SJCRH30 (cell line): ENCODE measurements at regions not wholly inside any gene's neighbourhood (a gene's known extent, or its start where the extent isn't known, plus 50 kb on each side); places are given as distances from the start of the nearest gene placed in this dataset.
"Not testable (repeated sequence)": the region's sequence is repeated elsewhere in the genome, so short reads cannot be mapped to it uniquely, and the experiment has no call there.

Experiments used
- DNase-seq, 2 experiments: peaks; one replicate each; pipeline ENCODE4 v3.0.0-alpha.2; 2015 to 2020
- H3K27ac ChIP-seq: fragments of 250-450 bp; sonication (Bioruptor Pico); 2 replicates; pipeline ENCODE4 v1.5.1; 2020; ENCODE audit warnings: mild to moderate bottlenecking, moderate library complexity
- H3K27me3 ChIP-seq: fragments of 250-450 bp; sonication (Bioruptor Pico); 2 replicates; pipeline ENCODE4 v1.5.1; 2020; ENCODE audit warnings: mild to moderate bottlenecking, moderate library complexity
- H3K36me3 ChIP-seq: fragments of 250-450 bp; sonication (Bioruptor Pico); 2 replicates; pipeline ENCODE4 v1.5.1; 2020; ENCODE audit warnings: mild to moderate bottlenecking, moderate library complexity
- H3K4me1 ChIP-seq: fragments of 250-450 bp; sonication (Bioruptor Pico); 2 replicates; pipeline ENCODE4 v1.5.1; 2020; ENCODE audit warnings: mild to moderate bottlenecking, moderate library complexity
- H3K4me3 ChIP-seq: fragments of 250-450 bp; sonication (Bioruptor Pico); 2 replicates; pipeline ENCODE4 v1.5.1; 2020; ENCODE audit warnings: mild to moderate bottlenecking, moderate library complexity
- H3K9me3 ChIP-seq: fragments of 250-450 bp; sonication (Bioruptor Pico); replicated peaks from 2 replicates; pipeline ENCODE4 v1.5.1; 2020; ENCODE audit warnings: mild to moderate bottlenecking, moderate library complexity

DNA sequence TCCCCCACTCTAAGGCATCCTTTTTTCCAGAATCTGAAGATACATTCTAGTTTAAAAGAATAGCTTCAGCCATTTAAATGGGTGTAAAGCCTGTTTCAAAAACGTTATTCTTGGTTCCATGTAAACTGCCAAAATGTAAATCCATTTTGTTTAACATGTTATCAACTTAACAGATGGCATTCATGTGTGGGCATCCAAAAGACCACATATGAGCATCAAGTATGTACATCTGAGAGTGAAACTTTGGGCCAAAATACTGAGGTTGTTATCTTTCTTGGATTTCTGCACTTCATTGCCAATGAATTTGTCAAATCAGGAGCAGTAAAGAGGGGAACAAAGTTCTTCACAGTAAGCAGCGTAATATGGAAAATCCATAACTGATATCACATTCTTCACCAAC lies 395.4 kb downstream of the ZNF804A start:
- no peaks in the 10 kb centered on the region for H3K9me3 ChIP-seq

DNA sequence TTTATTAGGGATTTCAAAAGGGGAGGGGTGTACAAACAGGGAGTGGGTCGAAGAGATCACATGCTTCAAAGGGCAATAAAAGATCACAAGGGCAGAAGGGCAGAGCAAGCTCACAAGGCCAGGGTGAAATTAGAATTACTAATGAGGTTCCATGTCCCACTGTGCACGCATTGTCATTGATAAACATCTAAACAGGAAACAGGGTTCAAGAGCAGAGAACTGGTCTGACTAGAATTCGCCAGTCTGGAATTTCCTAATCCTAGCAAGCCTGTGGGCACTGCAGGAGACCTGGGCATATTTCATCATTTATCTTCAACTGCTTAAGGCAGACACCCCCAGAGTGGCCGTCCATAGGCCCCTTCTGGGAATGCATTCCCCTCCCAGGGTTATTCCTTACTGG lies 408.2 kb downstream of the ZNF804A start:
- H3K9me3 ChIP-seq: no peaks in the 10 kb centered on the region
- DNase-seq: no peak
- no peaks in the 10 kb centered on the region for H3K36me3 ChIP-seq
- H3K27ac ChIP-seq: no peak overlapping the region
- H3K27me3 ChIP-seq: no peaks in the 10 kb centered on the region
- no peaks in the 10 kb centered on the region for H3K4me1 ChIP-seq
- no peak overlapping the region for H3K4me3 ChIP-seq

More for the DNA sequence above, 395.4 kb downstream of the ZNF804A start:
- Histone ChIP-seq H3K36me3 (no peaks in the 10 kb centered on the region), H3K27me3 (no peaks in the 10 kb centered on the region), H3K4me1 (no peaks in the 10 kb centered on the region), H3K27ac (no peak overlapping the region), H3K4me3 (no peak overlapping the region)
- no peak for DNase-seq

DNA sequence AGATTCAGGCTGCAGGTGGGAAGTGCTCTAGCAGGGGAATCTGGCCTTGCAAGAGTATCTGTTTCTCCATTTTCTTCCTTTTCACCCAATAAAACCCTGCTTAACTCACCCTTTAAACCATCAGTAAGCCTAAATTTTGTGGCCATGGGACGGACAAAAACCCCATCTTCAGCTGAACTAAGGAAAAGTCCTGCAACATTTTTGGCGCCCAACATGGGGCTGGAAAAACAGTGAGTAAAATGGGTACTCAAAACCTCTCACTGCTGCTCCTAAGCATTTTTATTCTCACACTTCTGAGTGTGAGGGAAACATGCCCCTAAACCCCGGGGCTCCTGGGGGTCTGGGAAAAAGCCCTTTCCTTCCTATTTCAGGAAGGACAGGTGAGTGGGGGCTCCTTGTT lies 414.3 kb downstream of the ZNF804A start:
- H3K27ac ChIP-seq: no peak overlapping the region
- H3K4me3 ChIP-seq: no peak overlapping the region
- no peaks in the 10 kb centered on the region for H3K36me3 ChIP-seq
- H3K4me1 ChIP-seq: no peaks in the 10 kb centered on the region
- DNase-seq: peak; percentile 6 to 17
- no peaks in the 10 kb centered on the region for H3K27me3 ChIP-seq
- H3K9me3 ChIP-seq: peaks cover 11% of the 10 kb centered on the region

DNA sequence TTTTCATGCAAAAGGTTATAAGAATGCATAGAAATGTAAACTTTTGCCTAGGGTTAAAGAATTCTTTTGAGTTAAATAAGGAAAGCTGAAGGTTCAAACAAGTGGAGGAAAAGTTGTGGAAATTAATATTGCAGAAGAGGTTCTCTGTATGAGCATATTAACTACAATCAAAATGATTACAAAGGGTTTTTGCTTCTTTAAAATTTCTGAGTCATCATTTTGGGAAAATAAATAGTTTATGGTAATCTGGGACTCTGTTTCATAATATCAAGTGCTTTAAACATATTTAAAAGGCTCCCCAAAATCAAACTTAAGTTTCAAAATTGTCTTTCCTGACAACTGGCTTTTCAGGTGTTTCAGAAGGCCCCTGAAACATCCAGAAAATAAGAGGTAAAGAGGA lies 415.7 kb downstream of the ZNF804A start:
- no peak for DNase-seq
- no peaks in the 10 kb centered on the region for H3K4me1 ChIP-seq
- no peaks in the 10 kb centered on the region for H3K27me3 ChIP-seq
- no peak overlapping the region for H3K4me3 ChIP-seq
- no peaks in the 10 kb centered on the region; the same call in 1 of the 2 replicates for H3K36me3 ChIP-seq
- H3K27ac ChIP-seq: no peak overlapping the region
- peaks cover 11% of the 10 kb centered on the region for H3K9me3 ChIP-seq

GRCh38 chr2:185025891-185026290 lies 427.6 kb downstream of the ZNF804A start:
- H3K27me3 ChIP-seq, H3K9me3 ChIP-seq, H3K36me3 ChIP-seq, DNase-seq, H3K4me3 ChIP-seq, H3K4me1 ChIP-seq, H3K27ac ChIP-seq: not testable (repeated sequence)

GRCh38 chr2:185035906-185036305 lies 437.6 kb downstream of the ZNF804A start:
- Histone ChIP-seq H3K4me1 (no peaks in the 10 kb centered on the region; the same call in 1 of the 2 replicates), H3K9me3 (0 out of 2 replicates have a peak, but pooled peaks cover under 1% of the 10 kb centered on the region), H3K27me3 (no peaks in the 10 kb centered on the region), H3K27ac (no peak overlapping the region), H3K36me3 (no peaks in the 10 kb centered on the region; the same call in 1 of the 2 replicates), H3K4me3 (no peak overlapping the region)
- no peak for DNase-seq

GRCh38 chr2:185044323-185044874 lies 446.1 kb downstream of the ZNF804A start:
- Histone ChIP-seq H3K4me1 (no peaks in the 10 kb centered on the region), H3K4me3 (no peak overlapping the region), H3K27ac (no peak overlapping the region), H3K27me3 (no peaks in the 10 kb centered on the region), H3K9me3 (peaks cover 7% of the 10 kb centered on the region), H3K36me3 (no peaks in the 10 kb centered on the region)
- DNase-seq: peak in 1 of 2 experiments; percentile 1

- Histone ChIP-seq H3K27ac (no peak overlapping the region), H3K4me1 (no peaks in the 10 kb centered on the region), H3K27me3 (no peaks in the 10 kb centered on the region), H3K36me3 (no peaks in the 10 kb centered on the region), H3K4me3 (no peak overlapping the region), H3K9me3 (no peaks in the 10 kb centered on the region)
- no peak for DNase-seq
Observed at GRCh38 chr2:185050804-185051203, 452.5 kb downstream of the ZNF804A start.

GRCh38 chr2:185063761-185064160 lies 465.4 kb downstream of the ZNF804A start:
- DNase-seq: no peak
- H3K27ac ChIP-seq: no peak overlapping the region
- no peak overlapping the region for H3K4me3 ChIP-seq
- H3K9me3 ChIP-seq: no peaks in the 10 kb centered on the region; the same call in 1 of the 2 replicates
- H3K36me3 ChIP-seq: no peaks in the 10 kb centered on the region
- no peaks in the 10 kb centered on the region for H3K27me3 ChIP-seq
- H3K4me1 ChIP-seq: no peaks in the 10 kb centered on the region

DNA sequence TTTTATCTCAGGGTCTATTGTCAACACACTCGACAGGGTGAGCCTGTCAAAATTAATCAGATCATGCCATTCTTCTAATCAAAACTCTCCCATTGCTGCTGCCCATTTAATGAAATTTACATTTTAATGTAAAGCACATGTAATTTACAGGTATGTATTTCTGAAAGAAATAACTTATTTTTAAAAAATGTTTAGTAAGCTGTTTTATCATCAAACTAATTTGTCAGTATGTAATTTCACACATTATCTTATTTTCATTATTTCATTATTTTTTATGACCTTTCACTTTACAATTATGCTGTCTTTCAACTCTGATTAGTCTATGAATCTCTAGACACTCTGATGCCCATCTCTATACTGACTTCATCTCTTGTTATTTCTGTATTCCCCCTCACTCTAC lies 467.8 kb downstream of the ZNF804A start:
- Histone ChIP-seq H3K4me3 (no peak overlapping the region), H3K9me3 (no peaks in the 10 kb centered on the region)

DNA sequence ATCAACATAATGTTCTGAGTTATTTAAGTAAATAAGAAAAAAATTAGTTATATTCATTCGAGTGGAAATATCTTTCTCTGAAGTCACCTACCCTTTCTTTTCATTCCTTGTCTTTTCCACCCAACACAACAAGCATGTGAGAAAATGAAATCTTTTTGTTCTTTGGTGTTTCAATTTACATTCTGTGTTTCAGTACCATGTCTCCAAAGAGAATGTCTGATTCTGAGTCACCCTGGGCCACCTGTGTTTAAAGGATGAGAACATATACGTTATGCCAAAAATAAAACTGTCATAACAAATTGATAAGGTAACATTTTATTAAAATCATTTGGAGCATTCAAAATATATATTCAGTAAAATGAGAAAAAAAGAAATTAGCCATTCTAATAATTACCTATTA lies 470.8 kb downstream of the ZNF804A start:
- no peaks in the 10 kb centered on the region for H3K36me3 ChIP-seq
- H3K9me3 ChIP-seq: no peaks in the 10 kb centered on the region
- H3K27me3 ChIP-seq: no peaks in the 10 kb centered on the region
- no peak overlapping the region for H3K4me3 ChIP-seq
- H3K4me1 ChIP-seq: no peaks in the 10 kb centered on the region; the same call in 1 of the 2 replicates
- no peak for DNase-seq
- no peak overlapping the region for H3K27ac ChIP-seq

More for the DNA sequence above, 467.8 kb downstream of the ZNF804A start:
- H3K36me3 ChIP-seq: no peaks in the 10 kb centered on the region
- H3K4me1 ChIP-seq: no peaks in the 10 kb centered on the region; the same call in 1 of the 2 replicates
- no peak overlapping the region for H3K27ac ChIP-seq
- no peaks in the 10 kb centered on the region for H3K27me3 ChIP-seq
- no peak for DNase-seq

GRCh38 chr2:185074156-185074555 lies 475.8 kb downstream of the ZNF804A start:
- DNase-seq: no peak
- H3K36me3 ChIP-seq: no peaks in the 10 kb centered on the region
- H3K27ac ChIP-seq: no peak overlapping the region
- H3K4me3 ChIP-seq: no peak overlapping the region
- no peaks in the 10 kb centered on the region; the same call in 1 of the 2 replicates for H3K4me1 ChIP-seq
- H3K9me3 ChIP-seq: no peaks in the 10 kb centered on the region
- no peaks in the 10 kb centered on the region for H3K27me3 ChIP-seq

GRCh38 chr2:185082749-185083148 lies 484.4 kb downstream of the ZNF804A start:
- H3K9me3 ChIP-seq: no peaks in the 10 kb centered on the region
- H3K4me1 ChIP-seq: no peaks in the 10 kb centered on the region
- H3K36me3 ChIP-seq: no peaks in the 10 kb centered on the region
- no peak for DNase-seq
- no peak overlapping the region for H3K27ac ChIP-seq
- no peak overlapping the region for H3K4me3 ChIP-seq
- no peaks in the 10 kb centered on the region for H3K27me3 ChIP-seq

DNA sequence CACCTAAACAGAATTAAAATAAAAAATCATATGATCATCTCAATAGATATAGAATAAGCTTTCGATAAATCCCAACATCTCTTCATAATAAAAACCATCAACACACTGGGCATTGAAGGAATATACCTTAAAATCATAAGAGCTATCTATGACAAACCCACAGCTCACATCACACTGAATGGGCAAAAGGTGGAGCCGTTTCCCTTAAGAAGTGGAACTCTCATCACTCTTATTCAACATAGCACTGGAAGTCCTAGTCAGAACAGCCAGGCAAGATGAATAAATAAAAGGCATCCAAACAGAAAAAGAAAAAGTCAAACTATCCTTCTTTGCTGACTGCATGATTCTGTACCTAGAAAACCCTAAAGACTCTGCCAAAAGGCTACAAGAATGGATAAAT lies 510.3 kb downstream of the ZNF804A start:
- Histone ChIP-seq H3K27ac (no peak overlapping the region), H3K4me1 (no peaks in the 10 kb centered on the region; the same call in 1 of the 2 replicates), H3K9me3 (no peaks in the 10 kb centered on the region), H3K27me3 (no peaks in the 10 kb centered on the region), H3K4me3 (no peak overlapping the region), H3K36me3 (no peaks in the 10 kb centered on the region)
- peak in 1 of 2 experiments; percentile 35 for DNase-seq

DNA sequence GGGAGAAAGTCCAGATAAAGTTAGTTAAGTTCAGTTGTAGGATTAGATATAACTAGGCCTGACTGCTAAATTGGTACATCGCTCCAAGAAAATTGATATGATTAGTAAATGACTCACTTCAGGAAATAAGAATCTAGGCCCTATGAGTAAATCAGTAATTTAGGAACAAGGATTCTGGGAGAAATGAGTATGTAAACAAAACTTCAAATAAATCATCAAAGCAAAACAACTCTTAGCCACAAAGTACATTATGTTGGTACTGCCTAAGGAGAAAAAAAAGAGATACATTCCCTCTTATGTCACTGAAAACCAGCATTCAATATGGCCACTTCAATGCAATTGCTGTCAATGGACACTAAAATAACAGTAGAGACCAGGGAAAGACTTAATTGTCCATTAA lies 529.1 kb downstream of the ZNF804A start:
- no peak overlapping the region for H3K4me3 ChIP-seq
- H3K27me3 ChIP-seq: no peaks in the 10 kb centered on the region
- no peak overlapping the region for H3K27ac ChIP-seq
- peaks cover 9% of the 10 kb centered on the region for H3K4me1 ChIP-seq
- no peaks in the 10 kb centered on the region for H3K36me3 ChIP-seq
- H3K9me3 ChIP-seq: no peaks in the 10 kb centered on the region
- no peak for DNase-seq

DNA sequence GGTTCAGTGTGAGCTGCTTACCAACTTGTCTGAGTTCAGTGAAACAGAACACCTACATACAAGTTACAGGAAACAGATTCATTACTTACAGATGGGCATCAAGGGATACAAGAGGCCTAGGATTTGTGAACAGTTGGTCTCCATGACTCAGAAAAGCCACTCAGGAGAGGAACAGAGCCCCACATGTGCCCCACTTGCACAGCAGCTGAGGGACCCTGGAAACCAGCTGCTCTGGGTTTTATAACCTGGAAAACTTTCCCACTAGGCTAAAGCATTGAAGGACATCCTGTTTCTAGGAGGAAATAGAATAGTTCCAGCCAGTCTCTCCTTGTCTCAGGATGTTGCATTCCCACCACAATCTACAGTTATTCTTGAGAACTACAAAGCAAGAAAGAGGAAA lies 530.0 kb downstream of the ZNF804A start:
- peak overlapping the region; percentile 48 for H3K27ac ChIP-seq
- DNase-seq: peak; percentile 71 to 85

More for the DNA sequence above, 530.0 kb downstream of the ZNF804A start:
- Histone ChIP-seq H3K4me3 (no peak overlapping the region), H3K27me3 (no peaks in the 10 kb centered on the region), H3K36me3 (no peaks in the 10 kb centered on the region), H3K4me1 (peaks cover 9% of the 10 kb centered on the region), H3K9me3 (no peaks in the 10 kb centered on the region)
